Activated T-cell treated with anti-CD3 and anti-CD28 coated beads, Interleukin-2, amount 50 U/mL, for 72 hours (primary cell): ENCODE measurements at regions not wholly inside any gene's neighbourhood (a gene's known extent, or its start where the extent isn't known, plus 50 kb on each side); places are given as distances from the start of the nearest gene placed in this dataset.
A peak's percentile ranks its signal among the peaks of the same experiment; 100 is the strongest.
"Not testable (repeated sequence)": the region's sequence is repeated elsewhere in the genome, so short reads cannot be mapped to it uniquely, and the experiment has no call there.

Source experiments
- ATAC-seq, 2 donors: fragments of 150-1000 bp; cut with Tn5 transposase; replicated peaks in 1 of 2; 2 replicates each; pipeline ENCODE4 v1.10.0; 2021; ENCODE audit warnings: moderate library complexity in 2 of 2, mild to moderate bottlenecking in 1 of 2
- DNase-seq, 2 donors: peaks; one replicate each; pipeline ENCODE4 v3.0.0; 2021 to 2022; ENCODE audit warnings: mixed read lengths in 1 of 2
- H3K27ac Mint-ChIP-seq: one replicate; pipeline ENCODE4 v1.8.0; 2022; ENCODE audit warnings: mild to moderate bottlenecking, moderate library complexity, mixed read lengths
- H3K27me3 Mint-ChIP-seq: one replicate; pipeline ENCODE4 v1.8.0; 2022; ENCODE audit warnings: low read depth, mixed read lengths
- H3K36me3 Mint-ChIP-seq, 2 donors: one replicate each; pipeline ENCODE4 v1.8.0; 2022; ENCODE audit warnings: mixed read lengths in 2 of 2, mild to moderate bottlenecking in 1 of 2; ENCODE audit not compliant: insufficient read depth in 2 of 2
- H3K4me1 Mint-ChIP-seq: one replicate; pipeline ENCODE4 v1.8.0; 2022; ENCODE audit warnings: low read depth, mixed read lengths
- H3K4me3 Mint-ChIP-seq, 2 donors: one replicate each; pipeline ENCODE4 v1.8.0; 2022; ENCODE audit warnings: mild to moderate bottlenecking in 2 of 2, mixed read lengths in 2 of 2, moderate library complexity in 2 of 2
- H3K9me3 Mint-ChIP-seq, 2 donors: one replicate each; pipeline ENCODE4 v1.8.0; 2022; ENCODE audit warnings: mixed read lengths in 2 of 2

DNA sequence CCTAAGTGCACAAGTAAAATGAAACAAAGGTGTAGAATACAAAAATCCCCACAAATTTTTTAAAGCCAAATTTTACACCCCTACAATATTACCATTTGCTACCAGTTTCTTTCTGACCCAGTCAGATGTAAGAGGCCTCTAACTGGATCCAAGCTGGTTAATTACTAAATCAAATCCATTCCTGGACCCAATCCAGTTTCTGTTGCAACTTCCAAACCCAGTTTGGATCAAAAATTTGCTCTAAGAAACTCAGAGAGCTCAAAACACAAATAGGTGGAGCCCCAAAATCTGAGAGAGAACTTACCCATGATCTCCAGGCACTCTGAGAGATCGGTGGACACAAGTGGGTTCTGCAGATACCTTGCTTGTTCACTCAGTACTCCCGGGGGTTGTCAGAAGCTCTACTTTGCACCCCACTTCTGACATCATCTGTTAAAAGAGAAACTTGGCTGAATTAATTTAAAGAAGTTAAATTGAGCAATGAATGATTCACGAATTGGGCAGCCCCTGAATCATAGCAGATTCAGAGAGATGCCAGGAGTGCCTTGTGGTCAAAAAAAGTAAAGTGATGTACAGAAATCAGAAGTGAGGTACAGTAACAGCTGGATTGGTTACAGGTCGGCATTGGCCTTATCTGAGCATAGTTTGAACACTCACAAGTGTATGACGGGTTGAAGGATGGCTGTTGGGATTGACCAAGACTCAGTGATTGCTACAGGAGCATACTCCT, 448.0 kb downstream of the KCNT2 start:
- DNase-seq (no peak), ATAC-seq (peak in 1 of 2 donors; percentile 45)
- H3K9me3 Mint-ChIP-seq: no peaks in the 10 kb centered on the region
- no peaks in the 10 kb centered on the region for H3K36me3 Mint-ChIP-seq
- H3K4me1 Mint-ChIP-seq: no peaks in the 10 kb centered on the region
- no peaks in the 10 kb centered on the region for H3K27me3 Mint-ChIP-seq
- H3K27ac Mint-ChIP-seq: no peak overlapping the region
- H3K4me3 Mint-ChIP-seq: no peak overlapping the region

DNA sequence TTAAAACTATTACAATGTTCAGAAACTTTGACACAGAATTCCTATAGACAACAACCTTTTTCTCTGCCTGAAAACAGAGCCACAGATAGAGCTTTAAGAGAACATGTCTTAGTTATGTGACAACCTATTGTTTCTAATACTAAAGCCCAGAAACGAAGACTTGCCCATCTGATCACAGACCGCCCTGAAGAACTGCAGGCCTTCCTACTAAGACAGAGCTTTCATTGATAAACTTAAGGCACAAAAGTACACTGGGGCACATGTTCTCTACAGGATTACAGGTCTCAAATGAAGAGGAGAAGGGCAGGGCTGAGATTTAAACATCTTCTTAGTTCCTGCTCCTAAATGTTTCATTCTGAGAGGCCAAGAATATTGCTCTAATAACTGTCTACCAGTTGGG, 452.7 kb downstream of the KCNT2 start:
- Mint-ChIP-seq H3K9me3 (no peaks in the 10 kb centered on the region), H3K27ac (no peak overlapping the region)

DNA sequence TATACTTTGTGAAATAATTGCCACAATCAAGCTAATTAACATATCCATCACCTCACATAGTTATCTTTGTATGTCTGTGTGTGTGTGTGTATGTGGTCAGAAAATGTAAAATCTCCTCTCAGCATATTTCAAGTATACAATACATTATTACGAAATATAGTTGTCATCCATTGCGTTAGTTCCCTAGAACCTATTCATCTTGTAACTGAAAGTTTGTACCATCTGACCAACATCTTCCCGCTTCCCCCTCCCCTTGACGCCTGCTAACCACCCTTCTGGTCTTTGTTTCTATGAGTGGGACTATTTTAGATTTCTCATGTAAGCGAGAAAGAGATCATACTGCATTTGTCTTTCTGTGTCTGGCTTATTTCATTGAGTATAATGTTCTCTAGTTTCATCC, 455.3 kb downstream of the KCNT2 start:
- no peaks in the 10 kb centered on the region for H3K27me3 Mint-ChIP-seq
- no peaks in the 10 kb centered on the region for H3K9me3 Mint-ChIP-seq
- ATAC-seq: peak in 1 of 2 donors; percentile 59
- no peaks in the 10 kb centered on the region for H3K4me1 Mint-ChIP-seq
- no peak for DNase-seq
- no peaks in the 10 kb centered on the region for H3K36me3 Mint-ChIP-seq
- no peak overlapping the region for H3K4me3 Mint-ChIP-seq
- H3K27ac Mint-ChIP-seq: no peak overlapping the region

More for the DNA sequence above, 452.7 kb downstream of the KCNT2 start:
- no peaks in the 10 kb centered on the region for H3K4me1 Mint-ChIP-seq
- DNase-seq: no peak
- H3K36me3 Mint-ChIP-seq: no peaks in the 10 kb centered on the region
- no peak overlapping the region for H3K4me3 Mint-ChIP-seq
- H3K27me3 Mint-ChIP-seq: no peaks in the 10 kb centered on the region
- ATAC-seq: no peak

DNA sequence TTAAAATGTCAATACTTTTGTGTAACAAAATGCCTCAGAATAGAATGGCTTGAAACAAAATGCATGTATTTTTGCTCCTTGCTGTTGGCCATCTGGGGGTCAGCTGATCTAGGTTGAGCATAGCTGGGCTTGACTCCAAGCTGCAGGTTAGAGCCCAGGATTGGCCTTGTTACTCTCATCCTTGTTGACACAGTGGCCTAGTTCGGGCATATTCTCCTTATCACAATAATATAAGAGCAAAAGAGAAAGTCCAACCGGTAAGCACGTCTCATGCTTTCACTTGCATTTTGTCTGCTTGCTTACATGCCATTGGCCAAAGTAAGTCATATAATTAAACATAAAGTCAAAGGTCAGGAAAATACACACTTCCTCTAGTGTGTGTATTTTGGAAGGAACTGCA, 456.2 kb downstream of the KCNT2 start:
- Mint-ChIP-seq H3K9me3 (no peaks in the 10 kb centered on the region), H3K27ac (no peak overlapping the region), H3K4me3 (no peak overlapping the region), H3K27me3 (no peaks in the 10 kb centered on the region), H3K36me3 (no peaks in the 10 kb centered on the region), H3K4me1 (no peaks in the 10 kb centered on the region)
- DNase-seq (no peak), ATAC-seq (no peak)

DNA sequence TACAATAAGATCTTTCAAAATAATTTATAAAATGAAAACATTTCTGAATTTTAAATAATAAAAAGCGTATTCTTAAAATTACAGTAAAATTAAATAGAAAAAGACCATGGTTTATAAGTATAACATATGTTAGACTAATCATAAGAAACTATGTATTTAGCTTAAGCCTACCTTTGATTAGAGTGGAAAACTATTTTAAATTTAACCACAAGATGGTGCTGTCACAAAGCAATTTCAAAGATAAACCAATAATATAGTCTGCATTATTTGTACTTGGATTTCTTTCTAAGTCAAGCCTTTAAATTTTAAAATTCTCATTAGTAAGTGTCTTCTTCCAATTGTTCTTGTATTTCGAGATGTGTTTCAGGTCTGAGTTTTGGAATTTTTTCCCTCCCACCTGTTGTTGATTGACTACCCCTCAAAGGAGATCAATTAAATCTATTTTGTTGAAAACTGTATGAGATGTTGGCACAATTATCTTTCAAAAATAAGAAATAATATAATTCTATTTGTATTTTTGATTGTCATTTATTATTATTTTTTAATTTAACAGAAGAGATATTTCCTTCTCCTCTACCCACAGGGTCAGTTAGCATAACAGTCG, 459.8 kb downstream of the KCNT2 start:
- Mint-ChIP-seq H3K27me3 (no peaks in the 10 kb centered on the region), H3K36me3 (no peaks in the 10 kb centered on the region), H3K4me1 (no peaks in the 10 kb centered on the region), H3K9me3 (no peaks in the 10 kb centered on the region), H3K4me3 (no peak overlapping the region), H3K27ac (no peak overlapping the region)
- ATAC-seq: no peak
- DNase-seq: no peak

DNA sequence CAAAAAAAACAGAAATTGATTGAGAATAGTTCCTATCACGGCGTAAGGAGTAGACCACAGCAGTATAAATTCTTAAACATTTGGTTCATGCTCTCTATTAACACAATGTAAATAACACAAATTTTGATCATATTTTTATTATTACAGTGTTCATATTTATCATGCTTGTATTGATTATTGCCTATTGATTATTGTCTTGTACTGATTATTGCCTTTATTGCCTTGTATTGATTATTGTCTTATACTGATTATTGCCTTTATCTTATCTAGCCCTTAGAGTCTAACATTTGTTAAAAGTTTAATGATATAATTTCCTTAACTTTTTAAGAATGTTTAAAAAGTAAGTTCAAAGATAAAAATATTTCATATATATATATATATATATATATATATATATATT, 460.7 kb downstream of the KCNT2 start:
- H3K27me3 Mint-ChIP-seq: no peaks in the 10 kb centered on the region
- no peaks in the 10 kb centered on the region for H3K36me3 Mint-ChIP-seq
- H3K4me3 Mint-ChIP-seq: no peak overlapping the region
- no peaks in the 10 kb centered on the region for H3K4me1 Mint-ChIP-seq
- H3K9me3 Mint-ChIP-seq: no peaks in the 10 kb centered on the region
- ATAC-seq (no peak), DNase-seq (no peak)
- no peak overlapping the region for H3K27ac Mint-ChIP-seq

DNA sequence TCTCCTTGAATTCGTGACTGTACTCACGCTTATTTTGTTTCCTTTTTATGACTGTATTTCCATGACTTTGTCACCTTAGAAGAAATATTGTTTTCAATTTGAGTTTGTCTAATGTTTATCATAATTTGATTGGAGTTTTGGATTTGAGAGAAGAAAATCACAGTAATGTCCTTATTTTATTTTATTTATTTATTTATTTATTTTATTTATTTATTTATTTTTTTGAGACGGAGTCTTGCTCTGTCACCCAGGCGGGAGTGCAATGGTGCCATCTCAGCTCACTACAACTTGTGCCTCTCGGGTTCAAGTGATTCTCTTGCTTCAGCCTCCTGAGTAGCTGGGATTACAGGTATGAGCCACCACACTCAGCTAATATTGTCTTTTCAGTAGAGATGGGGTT, 463.1 kb downstream of the KCNT2 start:
- H3K4me1 Mint-ChIP-seq, H3K27me3 Mint-ChIP-seq, H3K27ac Mint-ChIP-seq, H3K36me3 Mint-ChIP-seq, DNase-seq, H3K4me3 Mint-ChIP-seq, H3K9me3 Mint-ChIP-seq, ATAC-seq: not testable (repeated sequence)

DNA sequence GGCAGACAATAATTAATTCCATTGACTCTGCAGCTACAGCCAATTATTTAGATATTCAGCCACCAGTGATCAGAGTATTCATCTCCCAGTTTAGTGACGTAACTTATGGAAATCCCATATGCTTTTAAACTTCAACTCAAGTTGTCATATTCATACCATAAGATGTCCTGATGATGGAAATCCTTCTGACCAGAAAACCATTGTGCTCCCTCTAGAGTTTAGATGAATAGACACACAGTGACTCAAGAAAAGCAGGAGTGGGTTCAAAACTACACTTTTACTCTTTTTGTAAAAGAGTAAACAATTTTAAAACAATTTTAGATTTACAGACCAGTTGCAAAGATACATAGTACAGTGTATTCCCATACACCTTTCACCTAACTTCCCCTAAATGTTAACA, 463.7 kb downstream of the KCNT2 start:
- H3K27me3 Mint-ChIP-seq: no peaks in the 10 kb centered on the region
- no peaks in the 10 kb centered on the region for H3K4me1 Mint-ChIP-seq
- no peak for ATAC-seq
- no peak overlapping the region for H3K4me3 Mint-ChIP-seq
- no peaks in the 10 kb centered on the region for H3K9me3 Mint-ChIP-seq
- DNase-seq: no peak
- no peaks in the 10 kb centered on the region for H3K36me3 Mint-ChIP-seq
- no peak overlapping the region for H3K27ac Mint-ChIP-seq

DNA sequence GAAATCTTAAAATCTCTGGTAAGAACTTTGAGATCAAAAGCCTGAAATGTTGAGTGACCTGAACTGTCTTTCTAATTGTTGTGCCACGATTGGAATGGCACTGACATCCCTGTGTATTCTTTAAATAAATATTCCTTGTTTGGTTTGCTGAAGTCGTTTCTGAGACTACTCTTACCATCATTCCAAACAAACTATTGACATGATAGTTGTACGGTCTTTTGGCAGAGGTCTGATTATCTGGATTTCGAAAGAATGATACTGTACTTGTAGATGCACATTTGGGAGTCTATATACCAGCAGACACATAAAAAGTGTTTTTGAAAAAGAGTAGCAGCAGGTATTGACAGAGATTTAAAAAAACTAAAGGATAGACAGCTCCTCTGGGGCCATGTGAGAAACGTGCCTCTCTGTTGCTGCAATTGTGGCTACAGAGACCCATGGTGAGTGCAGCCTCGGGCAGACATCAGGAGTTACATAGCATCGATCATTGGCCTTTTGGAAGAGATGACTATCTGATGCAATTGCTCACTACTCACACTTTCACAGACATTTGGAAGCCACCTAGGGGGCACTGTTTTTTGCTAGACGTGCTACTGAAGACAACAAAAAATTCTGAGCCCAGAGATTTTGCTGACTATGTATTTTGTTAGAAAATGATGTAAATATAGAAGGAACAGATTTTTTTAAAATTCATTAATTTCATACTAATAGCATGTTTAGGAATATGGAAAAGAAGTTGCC, 464.5 kb downstream of the KCNT2 start:
- ATAC-seq: no peak
- H3K9me3 Mint-ChIP-seq: no peaks in the 10 kb centered on the region

DNA sequence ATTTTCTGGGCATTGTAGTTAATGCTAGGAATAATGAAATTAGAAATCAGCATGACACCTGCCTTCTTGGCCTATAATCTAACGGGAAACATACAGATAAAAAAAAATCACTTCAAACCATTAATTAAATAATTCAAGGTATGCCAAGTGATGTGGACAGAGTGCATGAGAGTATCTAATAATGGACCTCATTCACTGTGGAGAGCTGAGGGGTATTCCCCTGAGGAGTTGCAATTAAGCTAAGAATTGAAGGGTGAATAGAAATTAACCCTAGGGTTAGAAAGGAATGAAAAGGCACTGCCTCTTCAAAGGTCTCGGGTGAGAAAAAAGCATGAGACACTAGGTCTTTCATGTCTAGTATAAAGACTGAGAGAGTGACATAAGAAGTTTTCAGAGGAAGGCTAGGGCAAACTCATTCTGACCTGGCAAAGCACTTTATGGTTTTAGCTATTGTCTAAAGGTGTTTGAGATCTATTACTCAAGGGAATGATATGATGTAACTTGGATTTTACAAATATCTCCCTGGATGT, 466.1 kb downstream of the KCNT2 start:
- Mint-ChIP-seq H3K27me3 (no peaks in the 10 kb centered on the region), H3K4me3 (no peak overlapping the region), H3K9me3 (no peaks in the 10 kb centered on the region), H3K4me1 (no peaks in the 10 kb centered on the region), H3K27ac (no peak overlapping the region), H3K36me3 (no peaks in the 10 kb centered on the region)
- ATAC-seq (no peak), DNase-seq (no peak)

More for the DNA sequence above, 464.5 kb downstream of the KCNT2 start:
- Mint-ChIP-seq H3K4me3 (no peak overlapping the region), H3K27ac (no peak overlapping the region), H3K36me3 (no peaks in the 10 kb centered on the region), H3K27me3 (no peaks in the 10 kb centered on the region), H3K4me1 (no peaks in the 10 kb centered on the region)
- DNase-seq: no peak

DNA sequence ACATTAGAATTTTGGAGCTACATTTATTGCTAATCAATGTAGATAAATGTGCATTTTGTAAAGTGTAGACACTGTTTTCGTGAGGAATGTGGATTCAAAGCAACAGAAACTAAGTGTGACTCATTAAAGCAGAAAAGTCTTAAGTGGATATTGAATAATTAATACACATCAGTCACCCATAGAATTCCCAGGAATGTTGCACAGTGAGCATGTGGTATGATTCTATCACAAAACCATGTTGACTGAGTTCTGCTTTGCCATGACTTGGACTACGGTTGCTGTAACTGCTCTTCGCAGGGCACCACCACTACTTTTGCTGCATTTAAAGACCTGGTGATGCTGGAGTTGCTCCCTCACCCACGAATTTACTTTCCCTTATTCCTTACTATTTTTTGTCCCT, 471.8 kb downstream of the KCNT2 start:
- ATAC-seq (no peak), DNase-seq (no peak)
- no peaks in the 10 kb centered on the region for H3K4me1 Mint-ChIP-seq
- no peak overlapping the region for H3K27ac Mint-ChIP-seq
- no peaks in the 10 kb centered on the region for H3K36me3 Mint-ChIP-seq
- H3K4me3 Mint-ChIP-seq: no peak overlapping the region
- no peaks in the 10 kb centered on the region for H3K9me3 Mint-ChIP-seq
- H3K27me3 Mint-ChIP-seq: no peaks in the 10 kb centered on the region

DNA sequence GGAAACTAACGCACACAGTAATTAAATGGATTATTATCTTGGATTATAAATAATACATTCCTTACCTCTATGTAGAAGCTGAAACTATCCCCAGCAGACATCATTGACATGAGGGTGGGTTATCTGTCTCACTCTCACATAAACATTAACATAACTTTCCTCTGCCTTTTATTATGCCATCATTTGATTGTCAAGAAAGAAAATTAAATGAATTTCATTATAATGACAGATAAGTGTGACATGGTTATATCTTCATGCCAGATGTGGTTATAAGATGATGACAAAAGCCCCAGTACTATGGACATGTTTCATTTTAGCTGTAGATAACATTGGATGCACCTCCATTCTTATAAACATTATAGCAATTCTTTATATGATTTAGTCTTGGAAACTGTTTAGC, 476.5 kb downstream of the KCNT2 start:
- no peaks in the 10 kb centered on the region for H3K4me1 Mint-ChIP-seq
- H3K4me3 Mint-ChIP-seq: no peak overlapping the region
- ATAC-seq: no peak
- DNase-seq: no peak
- no peak overlapping the region for H3K27ac Mint-ChIP-seq
- no peaks in the 10 kb centered on the region for H3K27me3 Mint-ChIP-seq
- H3K9me3 Mint-ChIP-seq: no peaks in the 10 kb centered on the region
- H3K36me3 Mint-ChIP-seq: no peaks in the 10 kb centered on the region

DNA sequence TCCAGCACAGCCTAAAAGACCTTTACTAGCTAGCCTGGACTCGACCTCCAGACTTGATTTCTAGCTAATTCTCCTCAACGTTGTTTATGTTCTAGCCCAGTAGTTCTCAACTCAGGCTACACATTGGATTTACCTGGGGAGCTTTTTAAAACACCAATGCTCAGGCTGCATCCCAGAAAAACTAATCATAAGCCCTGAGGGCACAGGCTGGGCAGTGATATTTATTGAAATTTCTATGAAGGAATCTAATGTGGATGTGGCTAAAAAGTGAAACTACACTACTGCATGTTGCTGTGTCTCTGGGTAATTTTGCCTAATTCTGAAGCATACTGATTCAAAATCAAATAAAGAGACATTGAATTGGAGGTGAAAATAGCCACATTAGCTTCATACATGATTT, 479.4 kb downstream of the KCNT2 start:
- no peak overlapping the region for H3K4me3 Mint-ChIP-seq
- H3K9me3 Mint-ChIP-seq: peaks cover 0 to 1% of the 10 kb centered on the region in 2 donors
- no peak overlapping the region for H3K27ac Mint-ChIP-seq
- DNase-seq (no peak), ATAC-seq (no peak)
- H3K4me1 Mint-ChIP-seq: no peaks in the 10 kb centered on the region
- H3K36me3 Mint-ChIP-seq: no peaks in the 10 kb centered on the region
- no peaks in the 10 kb centered on the region for H3K27me3 Mint-ChIP-seq
